HG03378 (cell line): ENCODE measurements at regions not wholly inside any gene's neighbourhood (a gene's known extent, or its start where the extent isn't known, plus 50 kb on each side); places are given as distances from the start of the nearest gene placed in this dataset.
A peak's percentile ranks its signal among the peaks of the same experiment; 100 is the strongest.

Experiments used
- ATAC-seq: cut with Tn5 transposase; IDR thresholded peaks from one replicate; pipeline ENCODE4 v1.9.1; 2021; ENCODE audit warnings: mild to moderate bottlenecking, moderate library complexity; ENCODE audit not compliant: unreplicated experiment

- ATAC-seq = no peak
Observed at GRCh38 chr4:14742054-14742453, 260.2 kb upstream of the CPEB2 start.

- ATAC-seq = no peak
Observed at GRCh38 chr4:14743172-14743571, 259.1 kb upstream of the CPEB2 start.

- ATAC-seq = no peak
Observed at GRCh38 chr4:14743601-14744000, 258.7 kb upstream of the CPEB2 start.

- ATAC-seq = no peak
Observed at GRCh38 chr4:14744346-14744745, 257.9 kb upstream of the CPEB2 start.

- peak; percentile 76 for ATAC-seq
Observed at GRCh38 chr4:14749910-14750309, 252.4 kb upstream of the CPEB2 start.

GRCh38 chr4:14752341-14753046, 249.8 kb upstream of the CPEB2 start:
- no peak for ATAC-seq

- peak; percentile 79 for ATAC-seq
Observed at GRCh38 chr4:14767142-14767541, 235.1 kb upstream of the CPEB2 start.

GRCh38 chr4:14768449-14768848, 233.8 kb upstream of the CPEB2 start:
- no peak for ATAC-seq

GRCh38 chr4:14769993-14770392, 232.3 kb upstream of the CPEB2 start:
- ATAC-seq = no peak

GRCh38 chr4:14771094-14771493, 231.2 kb upstream of the CPEB2 start:
- no peak for ATAC-seq

GRCh38 chr4:14771504-14772175, 230.6 kb upstream of the CPEB2 start:
- no peak for ATAC-seq

- ATAC-seq = no peak
Observed at GRCh38 chr4:14772388-14772787, 229.9 kb upstream of the CPEB2 start.

GRCh38 chr4:14783011-14783877, 219.0 kb upstream of the CPEB2 start:
- peak; percentile 99 for ATAC-seq

GRCh38 chr4:14787221-14787620, 215.1 kb upstream of the CPEB2 start:
- no peak for ATAC-seq

- no peak for ATAC-seq
Observed at GRCh38 chr4:14787894-14788293, 214.4 kb upstream of the CPEB2 start.

GRCh38 chr4:14790494-14790893, 211.8 kb upstream of the CPEB2 start:
- ATAC-seq = no peak

- ATAC-seq = no peak
Observed at GRCh38 chr4:14792702-14793227, 209.5 kb upstream of the CPEB2 start.

GRCh38 chr4:14800977-14801376, 201.3 kb upstream of the CPEB2 start:
- peak; percentile 82 for ATAC-seq

GRCh38 chr4:14802596-14802995, 199.7 kb upstream of the CPEB2 start:
- ATAC-seq = no peak

- ATAC-seq = no peak
Observed at GRCh38 chr4:14807856-14808255, 194.4 kb upstream of the CPEB2 start.

GRCh38 chr4:14809203-14809602, 193.1 kb upstream of the CPEB2 start:
- no peak for ATAC-seq
